GM23248 (cell line): ENCODE measurements at regions not wholly inside any gene's neighbourhood (a gene's known extent, or its start where the extent isn't known, plus 50 kb on each side); places are given as distances from the start of the nearest gene placed in this dataset.

Experiments used
- EZH2 ChIP-seq: fragments of 200-600 bp; sonication (generic); IDR thresholded peaks from 2 replicates; pipeline ENCODE4 v1.6.1; 2018; ENCODE audit warnings: antibody characterized with exemption, mild to moderate bottlenecking; ENCODE audit not compliant: insufficient read depth, poor library complexity, severe bottlenecking
- EZH2phosphoT487 ChIP-seq: fragments of 200-600 bp; sonication (generic); IDR thresholded peaks from 2 replicates; pipeline ENCODE4 v1.6.1; 2018; ENCODE audit warnings: antibody characterized with exemption, moderate library complexity, mild to moderate bottlenecking, low read depth; ENCODE audit not compliant: insufficient read depth

- TF ChIP-seq EZH2phosphoT487 (no peak), EZH2 (no peak)
Measured at GRCh38 chr7:16320099-16320660, 101.2 kb downstream of the CRPPA start.
